Right lobe of liver (tissue), 6 donors: ENCODE measurements at regions not wholly inside any gene's neighbourhood (a gene's known extent, or its start where the extent isn't known, plus 50 kb on each side); places are given as distances from the start of the nearest gene placed in this dataset.
A peak's percentile ranks its signal among the peaks of the same experiment; 100 is the strongest.
"Not testable (repeated sequence)": the region's sequence is repeated elsewhere in the genome, so short reads cannot be mapped to it uniquely, and the experiment has no call there.

Source experiments
- ATAC-seq, 4 donors: fragments of 200-7000 bp; cut with Tn5 transposase; one replicate each; pipeline ENCODE4 v1.9.1; 2020; ENCODE audit warnings: mild to moderate bottlenecking in 4 of 4, moderate library complexity in 4 of 4
- DNase-seq, 3 donors: peaks; one replicate each; pipeline ENCODE4 v3.0.0-alpha.2; 2020
- H3K27ac ChIP-seq, 3 donors: fragments of 200-600 bp; one replicate each; pipeline ENCODE4 v1.8.0; 2022
- H3K27me3 ChIP-seq, 2 donors: fragments of 200-600 bp; one replicate each; pipeline ENCODE4 v1.8.0; 2022
- H3K36me3 ChIP-seq, 4 donors: fragments of 200-600 bp; sonication (generic) in 1 of 4; one replicate each; pipeline versions ENCODE4 v1.5.1 to v1.8.0; 2017 to 2022; ENCODE audit warnings: control low read depth in 1 of 4
- H3K4me1 ChIP-seq, 4 donors: fragments of 200-600 bp; sonication (generic) in 1 of 4; one replicate each; pipeline versions ENCODE4 v1.5.1 to v1.8.0; 2017 to 2022; ENCODE audit warnings: control low read depth in 1 of 4
- H3K4me3 ChIP-seq, 3 donors: fragments of 200-600 bp; one replicate each; pipeline ENCODE4 v1.8.0; 2022
- H3K9me3 ChIP-seq, 4 donors: fragments of 200-600 bp; sonication (generic) in 1 of 4; one replicate each; pipeline versions ENCODE4 v1.5.1 to v1.8.0; 2017 to 2022; ENCODE audit warnings: control low read depth in 1 of 4
- CTCF ChIP-seq, 4 donors: fragments of 200-600 bp in 3 of 4; fragments of 450-650 bp in 1 of 4; IDR thresholded peaks; one replicate each; pipeline versions ENCODE4 v1.5.1 to v1.8.0; 2016 to 2022; ENCODE audit warnings: antibody characterized with exemption in 4 of 4, mild to moderate bottlenecking in 2 of 4
- POLR2A ChIP-seq: fragments of 450-650 bp; IDR thresholded peaks from one replicate; pipeline ENCODE4 v1.6.1; 2017; ENCODE audit warnings: antibody characterized with exemption, mild to moderate bottlenecking
- WGBS: methylation state at CpG from one replicate; pipeline ENCODE4 v1.1.6; 2018; ENCODE audit warnings: low coverage, low lambda C conversion rate; ENCODE audit not compliant: insufficient coverage; ENCODE audit errors: missing lambda C conversion rate; 5-methylcytosine and 5-hydroxymethylcytosine counted together
- intact Hi-C, 2 donors: fragments of 100-400 bp; cut with DNase I; formaldehyde crosslinking; loops; one replicate each; pipeline versions ENCODE4 v1.11.2 to v1.14.1; 2022
- donor health status: DM: no; HTN: yes; CAD: no.
- donor health status: DM: no; HTN: no; CAD: no.
- donor health status: DM: no; HTN: no; CAD: no.
- donor health status: DM: no; HTN: yes; CAD: no.
- donor health status: DM: no; HTN: yes; CAD: no.

DNA sequence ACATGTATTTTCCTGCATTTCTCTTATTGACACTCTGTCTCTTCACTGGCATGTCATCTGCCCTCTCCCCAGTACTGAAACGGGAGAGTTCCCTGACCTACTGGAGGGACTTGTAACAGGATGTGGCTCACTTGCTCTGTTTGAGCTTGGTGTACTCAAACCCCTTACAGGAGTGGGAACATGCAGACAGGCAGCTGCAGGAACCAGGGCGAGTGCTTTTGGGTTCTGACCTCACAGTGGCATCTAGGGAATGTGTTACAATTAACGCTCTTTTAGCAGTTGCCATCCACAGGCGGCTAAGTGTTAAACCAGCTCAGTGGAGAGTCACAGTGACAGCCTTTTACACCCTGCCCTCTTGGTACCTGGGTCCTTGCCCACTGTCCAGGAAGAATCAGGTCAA, 300.3 kb upstream of the GRAMD2B start:
- peak in 1 of 4 donors; percentile 44 for ATAC-seq
- no peak overlapping the region for H3K4me3 ChIP-seq
- DNase-seq: no peak
- no peak overlapping the region for H3K27ac ChIP-seq
- TF ChIP-seq CTCF (IDR thresholded peaks at IDR 0.05) (no peak), POLR2A (no peak)
- no peaks in the 10 kb centered on the region for H3K4me1 ChIP-seq
- no peaks in the 10 kb centered on the region for H3K27me3 ChIP-seq
- WGBS: 68% methylated on average over 3 of the region's 4 CpGs
- no peaks in the 10 kb centered on the region for H3K36me3 ChIP-seq
- intact Hi-C loops: no loop called here
- H3K9me3 ChIP-seq: no peaks in the 10 kb centered on the region

DNA sequence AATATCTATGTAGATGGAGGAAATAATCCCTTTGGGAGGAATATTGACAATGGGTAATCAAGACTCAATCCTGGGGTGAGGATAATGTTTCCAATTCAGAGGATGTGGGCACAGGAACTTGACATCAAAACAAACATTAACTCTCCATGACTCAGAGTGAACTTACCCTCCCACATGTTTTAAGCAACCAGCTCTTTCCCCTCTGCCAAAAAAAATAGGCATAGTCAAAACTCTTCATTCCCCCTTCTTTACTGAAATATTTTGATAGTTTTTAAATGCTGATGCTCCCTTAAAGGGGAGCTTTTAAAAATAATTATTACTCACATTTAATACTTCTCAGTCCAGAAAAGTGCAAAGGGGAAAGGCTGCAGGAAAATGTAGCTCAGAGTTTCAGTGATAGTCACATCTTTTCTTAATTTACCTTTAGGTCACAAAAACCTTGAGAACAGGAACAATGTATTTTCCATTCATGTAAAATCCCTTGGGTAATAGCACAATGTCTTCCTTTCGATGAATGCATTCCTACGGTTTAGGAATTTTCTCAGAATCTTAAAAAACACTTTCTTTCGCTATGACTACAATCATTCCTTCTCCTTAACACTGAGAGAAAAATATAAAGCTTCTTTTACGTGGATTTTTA, 298.4 kb upstream of the GRAMD2B start:
- no peaks in the 10 kb centered on the region for H3K27me3 ChIP-seq
- no peaks in the 10 kb centered on the region for H3K4me1 ChIP-seq
- no peak overlapping the region for H3K27ac ChIP-seq
- H3K4me3 ChIP-seq: no peak overlapping the region
- intact Hi-C loops: no loop called here
- DNase-seq (no peak), ATAC-seq (peak in 3 of 4 donors; percentile 43 to 97 (median 44))
- TF ChIP-seq POLR2A (no peak), CTCF (IDR thresholded peaks at IDR 0.05) (no peak)
- no peaks in the 10 kb centered on the region for H3K9me3 ChIP-seq
- H3K36me3 ChIP-seq: no peaks in the 10 kb centered on the region
- 78% methylated on average over 4 of the region's 4 CpGs for WGBS

- Histone ChIP-seq H3K4me1 (no peaks in the 10 kb centered on the region), H3K27ac (no peak overlapping the region), H3K9me3 (no peaks in the 10 kb centered on the region), H3K27me3 (no peaks in the 10 kb centered on the region), H3K36me3 (no peaks in the 10 kb centered on the region), H3K4me3 (no peak overlapping the region)
- 92% methylated on average over 2 of the region's 2 CpGs for WGBS
- DNase-seq: no peak
- no peak for ATAC-seq
- no peak for TF ChIP-seq CTCF (IDR thresholded peaks at IDR 0.05)
- no peak for TF ChIP-seq POLR2A
- intact Hi-C loops: no loop called here
Observed at GRCh38 chr5:126125407-126125806, 297.8 kb upstream of the GRAMD2B start.

GRCh38 chr5:126126574-126126973, 296.6 kb upstream of the GRAMD2B start:
- intact Hi-C loops: no loop called here
- WGBS: 82% methylated on average over 4 of the region's 4 CpGs
- ATAC-seq: no peak
- Histone ChIP-seq H3K27ac (no peak overlapping the region), H3K36me3 (no peaks in the 10 kb centered on the region), H3K27me3 (no peaks in the 10 kb centered on the region), H3K4me1 (no peaks in the 10 kb centered on the region), H3K9me3 (no peaks in the 10 kb centered on the region), H3K4me3 (no peak overlapping the region)
- DNase-seq: no peak
- TF ChIP-seq CTCF (IDR thresholded peaks at IDR 0.05) (no peak), POLR2A (no peak)

DNA sequence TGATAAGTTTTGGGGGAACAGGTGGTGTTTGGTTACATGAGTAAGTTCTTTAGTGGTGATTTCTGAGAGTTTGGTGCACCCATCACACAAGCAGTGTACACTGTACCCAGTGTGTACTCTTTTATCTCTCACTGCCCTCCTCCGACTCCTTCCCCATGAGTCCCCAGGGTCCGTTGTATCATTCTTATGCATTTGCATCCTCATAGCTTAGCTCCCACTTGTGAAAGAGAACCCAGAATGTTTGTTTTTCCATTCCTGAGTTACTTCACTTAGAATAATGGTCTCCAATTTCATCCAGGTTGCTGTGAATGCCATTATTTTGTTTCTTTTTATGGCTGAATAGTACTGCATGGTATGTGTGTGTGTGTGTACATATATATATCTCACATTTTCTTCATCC, 295.8 kb upstream of the GRAMD2B start:
- H3K36me3 ChIP-seq, H3K4me1 ChIP-seq, ATAC-seq, H3K27ac ChIP-seq, intact Hi-C loops, DNase-seq, H3K4me3 ChIP-seq, H3K27me3 ChIP-seq, H3K9me3 ChIP-seq: not testable (repeated sequence)
- 83% methylated on average over 2 of the region's 2 CpGs for WGBS
